ENCODE measurements at regions not wholly inside any gene's neighbourhood (a gene's known extent, or its start where the extent isn't known, plus 50 kb on each side); places are given as distances from the start of the nearest gene placed in this dataset.

- no peaks in the 10 kb centered on the region for H3F3A ChIP-seq (replicated peaks; ENCODE audit: insufficient read depth)
- 68% methylated on average over 2 of the region's 2 CpGs for WGBS (ENCODE audit: low lambda C conversion rate)
- no peak for DNase-seq
Observed at GRCh38 chr4:117477925-117478324, 392.5 kb upstream of the TRAM1L1 start.

More at GRCh38 chr4:117477925-117478324, 392.5 kb upstream of the TRAM1L1 start:
- no peaks in the 10 kb centered on the region for H3K9me2 ChIP-seq
- no peak overlapping the region for H3K4me2 ChIP-seq
- H3K4me3 ChIP-seq (ENCODE audit: low read depth in 2 of 2, low read length in 1 of 2): no peak overlapping the region
- H2AFZ ChIP-seq (ENCODE audit: low read depth): no peak overlapping the region
- no peak overlapping the region for H3K9ac ChIP-seq
- H3K79me2 ChIP-seq (ENCODE audit: insufficient read depth): no peaks in the 10 kb centered on the region
- H3K27ac ChIP-seq (ENCODE audit: low read depth in 2 of 2, low read length in 1 of 2): no peak overlapping the region
- H3K4me1 ChIP-seq (ENCODE audit: control insufficient read depth in 1 of 2, insufficient read depth in 2 of 2, low read depth in 1 of 2, low read length in 1 of 2): no peaks in the 10 kb centered on the region; a peak in 1 of 4 replicates
- no peak for TF ChIP-seq EP300 (IDR thresholded peaks at IDR 0.05; ENCODE audit: borderline replicate concordance in 1 of 2, low read depth in 1 of 2, low read length in 1 of 2)
- TF ChIP-seq FOSL2 (IDR thresholded peaks at IDR 0.05; ENCODE audit: borderline replicate concordance, low read depth): no peak
- no peak for TF ChIP-seq FOXM1 (IDR thresholded peaks at IDR 0.05; ENCODE audit: low read depth)
- TF ChIP-seq RFX5 (IDR thresholded peaks at IDR 0.05; ENCODE audit: low read length): no peak
- no peak for TF ChIP-seq IRF3 (IDR thresholded peaks at IDR 0.05; ENCODE audit: low read depth, low read length)
- no peak for TF ChIP-seq PBX3 (IDR thresholded peaks at IDR 0.05)
- no peak for TF ChIP-seq TAF1 (IDR thresholded peaks at IDR 0.05; ENCODE audit: borderline replicate concordance, low read depth, low read length)
- no peak for TF ChIP-seq ELF1 (IDR thresholded peaks at IDR 0.05)
- TF ChIP-seq JUND (IDR thresholded peaks at IDR 0.05): no peak
- no peak for TF ChIP-seq MAX (IDR thresholded peaks at IDR 0.05; ENCODE audit: low read depth)
- no peak for TF ChIP-seq USF2 (IDR thresholded peaks at IDR 0.05; ENCODE audit: borderline replicate concordance, low read depth, low read length)
- no peak for TF ChIP-seq RCOR1 (IDR thresholded peaks at IDR 0.05; ENCODE audit: low read length)
- no peak for TF ChIP-seq MXI1 (IDR thresholded peaks at IDR 0.05; ENCODE audit: low read depth, low read length)
- no peak for TF ChIP-seq SMC3 (IDR thresholded peaks at IDR 0.05; ENCODE audit: low read depth, low read length)
- TF ChIP-seq REST (IDR thresholded peaks at IDR 0.05; ENCODE audit: low read depth, low read length): no peak
- TF ChIP-seq NFIC (IDR thresholded peaks at IDR 0.05; ENCODE audit: borderline replicate concordance): no peak
- TF ChIP-seq EZH2phosphoT487 (IDR thresholded peaks at IDR 0.05; ENCODE audit: borderline replicate concordance, low read depth): no peak
- no peak for TF ChIP-seq NRF1 (IDR thresholded peaks at IDR 0.05; ENCODE audit: low read depth, low read length)
- H3K27me3 ChIP-seq (ENCODE audit: insufficient read depth): no peaks in the 10 kb centered on the region
- no peaks in the 10 kb centered on the region for H3K9me3 ChIP-seq
- ChIA-PET POLR2A (no interaction called here), CTCF (no interaction called here)
- H4K20me1 ChIP-seq (ENCODE audit: insufficient read depth): no peaks in the 10 kb centered on the region
- no peaks in the 10 kb centered on the region for H3K36me3 ChIP-seq (replicated peaks in 1 of 2; ENCODE audit: control insufficient read depth in 1 of 2, insufficient read depth in 2 of 2, low read length in 1 of 2)

All from SK-N-SH (cell line).